GM19372 (cell line): ENCODE measurements at regions not wholly inside any gene's neighbourhood (a gene's known extent, or its start where the extent isn't known, plus 50 kb on each side); places are given as distances from the start of the nearest gene placed in this dataset.
"Not testable (repeated sequence)": the region's sequence is repeated elsewhere in the genome, so short reads cannot be mapped to it uniquely, and the experiment has no call there.

ENCODE experiments used
- ATAC-seq: cut with Tn5 transposase; IDR thresholded peaks from one replicate; pipeline ENCODE4 v1.9.1; 2021; ENCODE audit warnings: mild to moderate bottlenecking, low read depth, moderate library complexity; ENCODE audit not compliant: unreplicated experiment

DNA sequence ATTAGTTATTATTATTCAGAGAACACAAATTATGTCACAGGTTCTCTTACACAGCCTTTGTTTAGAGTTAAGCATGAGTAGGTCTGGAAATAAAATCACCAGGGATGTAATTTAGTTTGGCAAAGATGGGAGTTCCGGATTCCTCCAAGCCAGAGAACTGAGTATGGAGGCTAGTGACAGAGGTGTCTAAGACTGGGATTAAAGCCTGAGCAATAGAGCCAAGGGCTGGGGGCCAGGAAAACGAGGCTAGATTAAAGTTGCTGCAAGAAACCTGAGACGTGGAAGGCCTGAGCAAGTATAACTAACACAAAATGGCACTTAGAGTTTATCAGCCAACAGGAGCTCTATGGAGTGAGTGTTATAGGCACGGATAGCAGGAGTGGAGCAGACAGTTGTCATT is 381.6 kb downstream of the SRGAP2C start:
- ATAC-seq, result no peak

DNA sequence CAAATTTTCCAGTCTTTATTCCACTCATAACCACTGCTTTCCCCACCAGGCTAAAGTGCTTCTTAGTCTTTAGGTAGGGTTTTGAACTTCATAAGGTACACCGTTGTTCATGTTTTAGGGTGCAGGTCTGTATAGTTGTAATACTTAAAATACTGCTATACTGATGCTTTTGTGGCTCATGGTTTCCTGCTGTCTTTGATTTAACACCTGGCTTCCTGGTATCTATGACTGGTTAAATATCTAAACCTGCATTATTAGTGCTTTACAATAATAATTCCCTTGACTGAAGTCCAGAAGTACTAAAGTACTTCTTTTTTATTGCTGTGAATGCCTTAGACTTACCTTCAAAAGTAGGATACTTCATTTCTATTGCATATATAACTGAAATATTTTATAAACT is 384.7 kb downstream of the SRGAP2C start:
- ATAC-seq, result no peak

DNA sequence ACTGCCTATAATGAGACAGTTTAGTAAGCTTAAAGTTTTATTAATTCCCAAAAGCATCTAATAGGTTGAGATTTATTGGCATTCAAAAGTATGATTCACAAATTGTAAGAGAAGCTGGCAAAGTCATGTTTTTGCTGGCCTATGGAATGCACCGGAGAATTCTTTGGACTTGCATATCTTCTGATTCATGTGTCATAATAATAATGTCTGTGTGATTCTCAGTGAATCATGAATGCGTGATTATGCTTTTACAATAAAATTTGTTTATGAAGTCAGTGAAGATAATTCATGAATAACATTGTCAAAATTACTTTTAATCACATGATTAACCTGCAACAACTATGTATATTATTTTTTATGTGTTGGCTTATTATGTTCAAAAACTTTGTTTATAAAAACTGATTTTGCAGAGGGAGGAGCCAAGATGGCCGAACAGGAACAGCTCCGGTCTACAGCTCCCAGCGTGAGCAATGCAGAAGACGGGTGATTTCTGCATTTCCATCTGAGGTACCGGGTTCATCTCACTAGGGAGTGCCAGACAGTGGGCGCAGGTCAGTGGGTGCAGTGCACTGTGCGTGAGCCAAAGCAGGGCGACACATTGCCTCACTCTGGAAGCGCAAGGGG is 389.2 kb downstream of the SRGAP2C start:
- not testable (repeated sequence) for ATAC-seq

DNA sequence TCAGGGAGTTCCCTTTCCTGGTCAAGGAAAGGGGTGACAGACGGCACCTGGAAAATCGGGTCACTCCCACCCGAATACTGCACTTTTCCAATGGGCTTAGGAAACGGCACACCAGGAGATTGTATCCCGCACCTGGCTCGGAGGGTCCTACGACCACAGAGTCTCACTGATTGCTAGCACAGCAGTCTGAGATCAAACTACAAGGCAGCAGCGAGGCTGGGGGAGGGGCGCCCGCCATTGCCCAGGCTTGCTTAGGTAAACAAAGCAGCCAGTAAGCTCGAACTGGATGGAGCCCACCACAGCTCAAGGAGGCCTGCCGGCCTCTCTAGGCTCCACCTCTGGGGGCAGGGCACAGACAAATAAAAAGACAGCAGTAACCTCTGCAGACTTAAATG is 389.7 kb downstream of the SRGAP2C start:
- ATAC-seq, result not testable (repeated sequence)

GRCh38 chr1:121582898-121583297 is 398.1 kb downstream of the SRGAP2C start:
- ATAC-seq, result not testable (repeated sequence)

DNA sequence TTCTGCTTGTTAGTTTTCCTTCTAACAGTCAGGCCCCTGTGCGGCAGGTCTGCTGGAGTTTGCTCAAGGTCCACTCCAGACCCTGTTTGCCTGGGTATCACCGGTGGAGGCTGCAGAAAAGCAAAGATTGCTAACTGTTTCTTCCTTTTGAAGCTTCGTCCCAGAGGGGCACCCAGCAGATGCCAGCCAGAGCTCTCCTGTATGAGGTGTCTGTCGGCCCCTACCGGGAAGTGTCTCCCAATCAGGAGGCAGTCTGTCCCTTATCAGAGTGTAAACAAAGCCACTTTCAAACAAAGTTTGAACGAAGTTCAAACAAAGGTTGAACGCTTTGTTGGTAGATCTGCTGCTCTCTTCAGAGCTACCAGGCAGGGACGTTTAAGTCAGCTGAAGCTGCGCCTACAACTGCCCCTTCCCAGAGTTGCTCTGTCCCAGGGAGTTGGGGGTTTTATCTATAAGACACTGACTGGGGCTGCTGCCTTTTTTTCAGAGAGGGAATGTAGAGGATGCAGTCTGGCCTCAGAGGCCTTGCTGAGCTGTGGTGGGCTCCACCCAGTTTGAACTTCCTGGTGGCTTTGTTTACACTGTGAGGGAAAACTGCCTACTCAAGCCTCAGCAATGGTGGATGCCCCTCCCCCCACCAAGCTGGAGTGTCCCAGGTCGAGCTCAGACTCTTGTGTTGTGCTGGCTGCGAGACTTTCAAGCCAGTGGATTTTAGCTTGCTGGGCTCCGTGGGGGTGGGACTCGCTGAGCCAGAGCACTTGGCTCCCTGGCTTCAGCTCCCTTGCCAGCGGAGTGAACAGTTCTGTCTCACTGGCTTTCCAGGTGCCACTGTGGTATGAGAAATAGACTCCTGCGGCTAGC is 401.8 kb downstream of the SRGAP2C start:
- no peak for ATAC-seq

DNA sequence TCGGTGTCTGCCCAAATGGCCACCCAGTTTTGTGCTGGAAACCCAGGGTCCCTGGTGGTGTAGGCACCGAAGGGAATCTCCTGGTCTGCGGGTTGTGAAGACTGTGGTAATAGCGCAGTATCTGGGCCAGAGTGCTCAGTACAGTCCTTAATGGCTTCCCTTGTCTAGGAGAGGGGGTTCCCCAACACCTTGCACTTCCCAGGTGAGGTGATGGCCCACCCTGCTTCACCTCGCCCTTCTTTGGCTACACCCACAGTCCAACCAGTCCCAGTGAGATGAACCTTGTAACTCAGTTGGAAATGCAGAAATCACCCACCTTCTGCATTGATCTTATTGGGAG is 402.4 kb downstream of the SRGAP2C start:
- ATAC-seq, result no peak

DNA sequence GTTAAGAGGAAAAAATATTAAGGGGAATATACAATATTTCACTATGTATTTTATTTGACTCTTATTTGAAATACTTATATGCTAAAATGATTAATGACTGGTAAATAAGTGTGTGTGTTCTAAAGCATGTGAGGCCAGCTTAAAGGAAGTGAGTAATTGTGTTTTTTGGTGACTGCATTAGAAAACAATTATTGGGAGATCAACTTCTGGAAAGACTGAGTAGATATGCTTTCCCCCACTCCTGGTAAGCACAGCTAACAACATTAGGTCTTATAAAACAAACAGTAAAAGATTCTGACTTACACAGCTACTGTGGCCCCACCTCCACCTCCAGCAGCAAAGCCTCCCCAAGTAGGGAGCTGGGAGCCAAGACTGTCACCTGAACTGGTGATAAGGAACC is 403.0 kb downstream of the SRGAP2C start:
- no peak for ATAC-seq

GRCh38 chr1:121594096-121594495 is 409.3 kb downstream of the SRGAP2C start:
- ATAC-seq, result no peak

DNA sequence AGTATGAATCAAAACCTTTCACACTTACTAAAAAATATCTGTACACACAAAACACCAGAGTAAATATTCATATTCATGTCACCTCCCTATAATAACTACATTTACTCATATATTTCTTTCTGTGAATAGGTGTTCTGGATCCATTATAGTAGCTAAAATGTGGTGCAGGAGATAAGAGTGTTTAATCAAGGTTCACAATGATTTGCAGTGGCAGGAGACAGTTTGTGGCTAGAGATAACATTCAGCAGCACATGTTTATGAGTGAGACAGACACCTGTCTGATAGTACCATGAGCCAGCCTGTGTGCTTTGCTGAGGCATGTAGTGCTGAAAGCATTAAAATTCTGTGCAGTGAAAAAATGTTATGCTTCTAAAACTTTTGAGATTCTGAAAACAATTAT is 410.3 kb downstream of the SRGAP2C start:
- no peak for ATAC-seq

DNA sequence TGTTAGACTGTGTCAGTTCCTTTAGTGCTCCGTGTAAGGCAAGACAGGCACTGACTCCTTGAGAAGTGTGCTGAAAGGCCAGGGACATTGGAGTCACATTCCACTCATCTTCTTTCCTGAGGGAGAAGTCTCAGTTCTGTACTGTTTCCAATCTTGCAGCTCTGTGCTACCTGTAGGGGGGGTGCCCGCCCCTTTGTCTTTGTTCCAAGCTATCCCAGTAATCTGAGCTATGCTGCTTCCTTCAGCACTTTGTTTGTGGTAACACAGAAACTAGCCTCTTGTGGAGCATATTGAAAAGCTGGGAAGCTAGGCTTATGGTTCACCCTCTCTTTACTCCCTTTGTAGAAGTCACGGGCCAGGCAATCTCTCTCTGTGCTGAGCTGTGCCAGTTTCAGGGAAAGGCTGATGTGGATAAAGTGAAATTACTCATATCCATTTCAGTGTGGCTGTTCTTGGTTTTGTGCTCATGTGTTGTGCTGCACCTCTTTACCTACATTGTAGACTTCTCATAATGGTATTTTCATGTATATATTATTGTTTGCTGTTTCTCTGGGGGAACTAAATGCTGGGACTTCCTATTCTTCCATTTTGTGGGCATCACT is 420.2 kb downstream of the SRGAP2C start:
- ATAC-seq, result not testable (repeated sequence)

DNA sequence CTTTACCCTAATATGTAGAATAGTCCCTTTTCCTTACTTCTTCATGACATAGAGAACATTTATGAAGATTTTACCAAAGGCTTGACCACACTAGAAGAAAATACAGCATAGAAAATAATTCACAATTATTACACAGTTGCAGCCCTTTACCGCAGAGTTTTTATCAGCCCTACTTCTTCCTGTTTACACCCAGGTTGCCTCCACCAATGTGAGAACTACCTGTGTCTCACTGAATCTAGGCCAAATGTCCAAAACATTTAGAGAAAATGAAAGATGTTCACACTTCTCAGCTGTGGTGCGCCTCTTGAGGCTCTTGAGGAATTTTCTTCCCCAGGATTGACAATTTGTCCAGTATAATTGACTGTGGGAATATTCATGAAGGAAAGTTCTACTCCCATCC is 422.7 kb downstream of the SRGAP2C start:
- ATAC-seq, result not testable (repeated sequence)
